ENCODE measurements at regions not wholly inside any gene's neighbourhood (a gene's known extent, or its start where the extent isn't known, plus 50 kb on each side); places are given as distances from the start of the nearest gene placed in this dataset.
"Not testable (repeated sequence)": the region's sequence is repeated elsewhere in the genome, so short reads cannot be mapped to it uniquely, and the experiment has no call there.

DNA sequence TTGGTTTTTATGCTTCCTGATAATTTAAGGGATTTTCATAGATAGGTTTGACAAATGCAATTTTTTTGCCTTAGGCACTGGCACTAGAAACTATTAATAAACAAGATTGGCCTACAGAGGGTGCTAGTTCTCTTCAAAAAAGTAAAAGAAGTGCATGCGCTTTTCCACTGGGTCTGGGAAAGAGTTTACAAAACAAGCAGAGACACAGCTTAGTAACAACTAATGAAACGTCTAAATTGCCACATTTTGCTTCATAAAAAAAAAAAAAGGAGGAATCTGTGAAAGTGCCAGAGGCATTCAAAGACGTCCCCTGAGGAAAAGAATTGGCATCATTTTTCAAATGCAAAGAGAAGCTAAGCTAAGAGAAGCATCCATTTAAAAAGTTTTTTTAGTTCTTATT, 58.3 kb upstream of the EEA1 start:
- no peak for DNase-seq

DNA sequence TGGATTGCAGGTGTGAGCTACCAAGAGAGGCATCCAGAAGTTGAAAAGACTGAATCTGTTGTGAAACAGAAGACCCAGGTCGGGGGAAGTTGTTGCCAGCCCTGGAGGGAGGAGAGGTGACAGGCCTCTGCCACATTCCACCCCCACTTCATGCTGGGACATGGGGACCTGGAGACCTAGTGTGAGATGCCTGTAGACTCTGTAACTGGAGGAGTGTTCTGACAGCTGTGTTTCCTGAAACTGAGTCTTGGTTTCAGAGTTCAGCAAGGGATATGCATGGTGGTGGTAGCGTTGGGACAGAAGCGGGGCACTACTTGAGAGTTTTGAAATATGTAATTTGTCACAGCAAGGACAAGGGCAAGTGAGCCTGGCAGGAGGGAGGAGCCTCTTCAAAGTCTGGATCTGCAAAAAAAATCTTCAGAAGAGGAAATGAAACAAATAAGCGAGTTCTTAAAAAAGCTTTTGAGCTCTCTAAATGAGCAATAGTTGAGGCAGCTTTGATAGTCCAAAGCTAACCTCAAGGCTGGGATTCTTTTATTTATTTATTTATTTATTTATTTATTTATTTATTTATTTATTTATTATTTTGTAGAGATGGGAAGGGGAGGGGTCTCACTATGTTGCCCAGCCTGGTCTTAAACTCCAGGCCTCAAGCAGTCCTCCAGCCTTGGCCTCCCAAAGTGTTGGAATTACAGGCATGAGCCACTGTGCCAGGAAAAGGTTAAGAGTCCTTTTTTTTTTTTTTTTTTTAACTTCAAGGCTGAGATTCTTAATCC, 58.9 kb upstream of the EEA1 start:
- no peak for DNase-seq

DNA sequence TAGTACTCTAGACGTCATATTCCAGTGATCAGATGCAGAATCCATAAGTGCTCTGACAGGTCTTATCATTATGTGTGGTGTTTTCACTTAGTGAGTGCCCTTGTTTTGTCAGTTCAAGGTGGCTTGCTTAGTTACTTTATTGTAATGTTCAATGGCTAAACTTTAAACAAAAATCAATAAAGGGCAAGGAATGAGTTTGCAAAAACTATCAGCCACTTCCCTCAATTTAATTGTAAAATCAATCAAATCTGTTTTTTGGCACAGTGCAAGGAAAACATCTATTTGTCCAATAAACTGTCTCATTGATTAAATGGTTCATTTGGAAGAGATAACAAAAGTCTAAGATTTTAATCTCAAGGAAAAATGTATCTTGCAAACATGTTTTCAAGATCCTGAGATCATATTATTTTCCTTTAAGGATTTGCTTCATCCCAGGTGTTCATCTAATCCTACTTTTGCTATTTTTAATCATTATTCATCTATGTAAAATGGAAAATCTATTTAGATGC, 59.6 kb upstream of the EEA1 start:
- DNase-seq, result no peak

DNA sequence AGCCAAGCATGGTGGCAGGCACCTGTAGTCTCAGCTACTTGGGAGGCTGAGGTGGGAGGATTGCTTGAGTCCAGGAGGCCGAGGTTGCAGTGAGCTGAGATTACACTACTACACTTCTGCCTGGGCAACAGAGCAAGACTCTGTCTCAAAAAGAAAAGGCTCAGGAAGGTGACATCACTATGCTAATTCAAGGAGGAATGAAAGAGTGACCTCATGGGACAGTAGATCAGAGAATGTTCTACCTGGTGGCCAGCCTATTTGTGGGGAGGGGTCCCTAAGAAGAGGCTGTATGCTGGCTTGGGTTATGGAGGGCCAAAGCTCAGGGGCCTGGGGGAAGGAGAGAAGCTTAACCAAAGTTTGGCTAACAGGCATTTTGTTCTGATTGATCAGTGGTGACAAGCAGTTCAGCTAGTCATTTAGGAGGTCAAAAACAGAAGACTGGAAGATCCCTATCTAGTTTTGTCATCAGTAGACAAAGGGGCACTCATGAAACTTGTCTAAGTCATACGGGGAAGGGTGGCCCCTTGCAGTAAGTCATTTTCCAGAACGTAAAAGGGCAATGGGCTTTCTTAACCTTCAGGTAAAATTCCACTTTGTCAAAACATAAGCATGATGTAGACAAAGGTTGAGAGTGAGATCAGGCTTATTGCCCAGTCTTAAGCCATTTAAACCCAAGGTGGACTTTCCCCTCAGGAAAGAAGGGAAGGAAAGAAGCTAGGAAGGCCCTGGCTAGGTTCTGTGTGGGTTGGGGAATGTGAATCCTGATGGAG, 60.8 kb upstream of the EEA1 start:
- no peak for DNase-seq

DNA sequence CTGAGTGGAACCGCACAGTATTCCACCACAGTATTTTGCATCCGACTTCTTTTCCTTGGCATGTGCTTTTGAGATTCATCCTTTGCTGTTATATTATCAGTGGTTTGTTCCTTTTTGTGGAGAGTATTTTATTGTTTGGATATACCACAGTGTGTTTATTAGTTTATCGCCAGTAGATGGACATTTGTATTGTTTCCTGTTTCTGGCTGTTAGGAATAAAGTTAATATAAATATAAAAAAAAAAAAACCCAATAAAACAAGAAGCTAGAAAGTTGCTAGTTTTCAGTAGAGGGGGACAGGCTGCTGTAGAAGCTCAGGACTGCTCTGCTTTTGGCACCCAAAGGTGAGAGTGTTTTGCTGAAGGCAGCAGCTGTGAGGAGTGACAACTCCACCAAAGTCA, 62.0 kb upstream of the EEA1 start:
- DNase-seq, result no peak

DNA sequence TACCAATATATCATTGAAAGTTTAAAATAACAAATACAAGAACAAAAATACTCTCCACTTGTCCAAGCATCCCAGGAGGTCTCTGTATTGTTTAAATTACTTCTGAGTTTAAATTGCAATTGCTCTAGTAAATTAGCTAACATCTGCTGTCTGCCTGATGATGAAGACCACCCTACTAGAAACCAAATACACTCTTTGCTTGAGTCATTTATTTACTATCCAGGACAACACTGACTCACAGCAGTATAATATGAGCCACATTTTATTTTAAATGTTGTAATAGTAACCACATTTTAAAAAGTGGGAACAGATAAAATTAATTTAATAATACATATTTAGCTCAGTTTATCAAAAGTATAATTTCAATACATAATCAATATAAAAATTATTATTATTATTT, 62.9 kb upstream of the EEA1 start:
- DNase-seq, result no peak

DNA sequence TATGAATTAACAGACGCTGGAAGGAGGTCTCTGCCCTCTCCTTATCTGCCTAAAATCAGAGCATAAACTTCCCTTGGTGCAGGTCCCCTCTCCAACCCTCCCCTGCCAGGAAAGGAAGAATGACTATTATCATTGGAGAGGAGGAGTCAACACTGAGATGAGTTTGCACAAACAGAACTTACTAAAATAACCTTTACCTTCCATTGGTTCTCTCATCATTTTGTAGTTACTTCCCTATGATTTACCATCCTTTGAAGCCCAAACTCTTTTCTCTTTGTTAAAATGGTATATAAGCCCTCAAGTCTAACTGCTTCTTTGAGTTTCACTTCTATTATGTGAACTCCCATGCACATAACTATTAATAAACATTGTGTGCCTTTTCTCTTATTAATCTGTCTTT, 64.2 kb upstream of the EEA1 start:
- DNase-seq, result no peak

DNA sequence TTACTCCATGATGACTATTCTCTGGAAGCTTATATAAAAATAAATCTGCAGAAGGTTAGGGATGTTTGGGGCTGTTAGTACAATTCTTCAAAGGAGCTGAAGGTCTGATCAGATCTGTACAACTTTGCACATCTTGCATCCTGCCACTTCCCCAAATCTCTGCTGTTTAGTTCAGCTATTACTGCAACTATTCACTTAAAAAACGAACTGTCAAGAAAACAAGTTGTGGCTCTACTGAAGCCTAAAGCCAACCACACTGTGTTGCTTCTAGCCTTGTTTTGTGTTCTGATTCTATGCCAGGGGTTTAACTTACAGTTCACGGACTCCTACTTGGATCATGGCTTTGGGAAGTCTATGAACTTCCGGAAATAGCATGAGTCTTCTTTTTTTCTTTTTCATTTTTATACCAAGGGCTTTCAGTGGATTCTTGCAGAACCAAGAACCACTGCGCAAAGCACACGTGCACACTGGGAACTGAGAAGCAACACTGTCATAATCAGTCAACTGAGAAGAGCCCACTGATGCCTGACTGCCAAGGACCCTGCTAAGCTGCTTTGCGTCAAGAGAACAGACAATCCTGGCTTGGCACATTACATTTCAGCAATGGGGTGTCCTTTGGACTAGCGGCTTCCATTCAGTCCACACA, 66.3 kb upstream of the EEA1 start:
- no peak for DNase-seq

DNA sequence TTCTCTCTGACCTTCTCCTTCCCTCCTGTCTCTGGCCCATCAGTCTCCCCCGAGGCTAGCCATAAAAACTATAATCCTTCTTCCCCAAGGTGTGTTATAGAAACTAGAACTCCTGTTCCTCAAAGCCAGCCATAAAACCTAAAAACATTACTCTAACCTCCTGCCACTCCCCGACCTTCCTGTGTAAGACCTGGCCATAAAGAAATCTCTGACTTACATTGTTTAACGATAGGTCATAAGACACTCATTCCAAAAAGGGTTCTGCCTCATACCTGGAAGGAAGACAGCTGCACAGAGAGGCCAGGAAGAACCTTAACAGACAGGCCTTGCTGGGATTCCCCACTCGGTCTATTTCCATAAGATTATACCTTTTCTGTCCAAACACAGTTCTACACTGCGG, 70.9 kb upstream of the EEA1 start:
- DNase-seq, result no peak

DNA sequence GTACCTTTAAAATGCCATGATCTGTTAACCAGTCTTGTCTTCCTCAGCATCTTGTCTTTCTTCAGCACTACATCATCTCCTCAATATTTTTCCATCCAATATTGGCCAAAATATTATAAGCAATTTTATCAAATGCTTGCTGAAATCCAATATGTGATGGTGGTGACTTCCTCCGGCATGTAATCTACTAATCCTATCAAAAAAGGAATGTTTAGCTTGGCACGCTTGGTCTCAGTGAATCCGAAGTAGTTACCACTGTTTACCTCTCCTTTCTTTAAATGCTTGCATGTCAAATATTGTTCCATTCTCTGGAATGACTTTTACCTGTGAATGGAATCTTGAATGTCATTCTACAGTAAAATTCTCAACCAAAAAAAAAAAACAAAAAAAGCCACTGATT, 72.3 kb upstream of the EEA1 start:
- DNase-seq, result no peak

DNA sequence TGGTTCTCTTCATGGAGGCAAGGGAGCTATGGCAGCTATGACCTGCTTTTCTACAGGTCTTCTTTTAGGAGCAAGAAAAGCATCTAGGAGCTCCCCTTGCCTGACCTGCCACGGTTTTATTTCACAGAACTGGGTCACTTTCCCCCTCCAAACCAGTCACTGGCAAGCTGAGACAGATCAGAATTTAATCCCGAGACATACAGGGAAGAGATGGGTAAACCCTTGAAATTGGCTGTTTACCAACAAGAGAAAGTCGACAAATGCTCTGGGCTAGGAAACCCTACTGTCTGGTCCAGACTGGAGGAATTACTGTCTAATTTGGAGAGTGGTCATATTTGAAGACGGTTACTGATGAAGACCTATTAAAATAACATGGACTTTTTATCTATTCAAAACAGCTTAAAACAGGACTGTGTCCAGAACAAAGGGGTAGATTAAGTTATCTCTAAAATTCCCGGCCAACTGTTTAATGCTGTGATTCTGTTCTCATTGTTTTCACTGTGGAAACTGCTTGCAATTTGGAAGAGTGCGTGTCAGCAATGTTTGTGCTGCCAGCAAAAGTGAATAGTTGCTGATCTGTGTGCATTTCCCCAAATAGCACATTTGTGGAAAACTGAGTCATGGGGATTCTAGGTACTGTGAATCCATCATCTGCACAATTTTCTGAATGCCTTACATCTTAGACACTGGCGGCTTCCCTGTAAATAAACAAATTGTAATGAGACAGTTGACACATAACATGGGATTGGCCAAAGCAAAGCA, 73.4 kb upstream of the EEA1 start:
- DNase-seq, result no peak

DNA sequence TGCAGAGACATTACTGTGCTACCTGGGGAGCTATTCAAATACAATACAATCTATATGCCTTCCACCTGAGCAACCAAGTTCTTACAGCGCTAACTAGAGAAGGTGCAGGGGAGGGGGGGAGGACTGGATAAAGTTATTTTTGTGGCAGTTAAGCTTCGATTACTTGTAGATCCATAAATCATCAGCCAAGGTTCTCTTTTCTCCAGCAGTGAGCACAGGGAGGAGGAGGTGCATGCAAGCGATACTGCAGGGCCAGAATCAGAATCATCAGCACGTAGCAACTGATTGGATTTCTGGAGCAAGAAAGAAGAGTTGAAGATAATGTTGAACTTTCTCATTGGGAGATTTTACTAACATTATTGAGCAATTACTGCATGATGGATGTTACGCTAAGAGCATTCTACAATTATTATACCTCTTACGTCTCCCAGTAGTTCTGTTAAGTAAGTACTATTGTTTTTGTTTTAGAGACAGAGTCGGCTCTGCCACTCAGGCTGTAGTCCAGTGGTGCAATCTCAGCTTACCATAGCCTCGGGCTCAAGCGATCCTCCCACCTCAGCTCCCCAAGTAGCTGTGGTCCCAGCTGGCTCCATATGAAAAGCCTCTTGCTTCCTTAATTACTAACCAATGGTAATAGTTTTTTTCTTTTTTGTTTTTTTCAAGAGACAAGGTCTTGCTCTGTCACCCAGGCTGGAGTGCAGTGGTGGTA, 74.6 kb upstream of the EEA1 start:
- DNase-seq, result no peak

DNA sequence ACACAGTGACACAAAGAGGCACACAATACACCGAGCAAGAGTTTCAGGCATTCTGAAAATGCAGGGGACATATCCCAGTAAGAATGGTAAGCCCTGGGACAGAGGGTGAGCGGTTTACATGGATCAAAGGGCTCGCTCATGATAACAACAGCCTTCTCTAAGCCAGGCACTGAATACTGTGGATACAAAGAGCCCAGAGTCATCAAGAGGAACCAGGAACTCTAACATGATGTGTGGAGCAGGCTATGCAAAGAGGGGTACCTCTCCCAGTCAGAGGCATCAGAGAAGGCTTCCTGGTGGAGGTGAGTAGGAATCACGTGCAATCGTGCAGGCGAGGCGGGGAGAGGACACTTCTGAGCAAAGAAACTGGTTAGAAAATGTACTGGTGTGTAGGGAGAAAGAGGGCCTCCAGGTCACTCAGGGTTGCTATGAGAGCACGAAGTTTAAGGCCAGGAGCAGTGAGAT, 76.9 kb upstream of the EEA1 start:
- DNase-seq, result no peak

DNA sequence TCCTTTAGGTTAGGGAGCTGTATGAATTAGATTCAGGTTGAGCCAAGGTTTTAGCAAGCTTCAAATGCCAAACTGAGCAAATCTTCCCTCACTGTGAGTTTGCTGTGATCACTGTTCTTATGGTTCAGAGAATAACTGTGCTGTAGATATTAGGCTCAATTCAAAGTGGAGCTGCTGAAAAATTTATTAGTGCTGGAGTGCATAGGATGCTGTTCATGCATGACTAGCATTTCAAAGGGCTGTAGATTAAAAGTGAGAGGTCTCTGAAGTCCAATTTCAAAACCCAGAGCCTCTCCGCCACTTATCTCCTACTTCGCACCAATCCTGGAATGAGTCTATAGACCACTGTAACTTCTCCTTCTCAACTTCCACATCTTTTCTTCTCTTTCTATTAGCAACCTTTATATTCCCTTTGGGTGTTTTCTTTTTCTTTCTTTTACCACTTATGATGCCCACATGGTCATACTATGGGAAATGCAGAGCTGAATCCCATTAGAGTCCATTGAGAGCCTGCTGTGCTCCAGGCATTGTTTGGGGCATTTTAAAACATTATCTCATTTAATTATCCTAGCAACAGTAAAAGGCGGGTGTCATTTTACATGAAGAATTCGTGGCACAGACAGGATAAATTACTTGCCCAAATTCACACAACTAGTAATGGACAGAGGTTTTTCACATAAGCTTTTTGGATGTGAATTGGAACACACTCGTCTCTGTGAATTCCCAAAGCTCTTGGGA, 77.5 kb upstream of the EEA1 start:
- no peak for DNase-seq

DNA sequence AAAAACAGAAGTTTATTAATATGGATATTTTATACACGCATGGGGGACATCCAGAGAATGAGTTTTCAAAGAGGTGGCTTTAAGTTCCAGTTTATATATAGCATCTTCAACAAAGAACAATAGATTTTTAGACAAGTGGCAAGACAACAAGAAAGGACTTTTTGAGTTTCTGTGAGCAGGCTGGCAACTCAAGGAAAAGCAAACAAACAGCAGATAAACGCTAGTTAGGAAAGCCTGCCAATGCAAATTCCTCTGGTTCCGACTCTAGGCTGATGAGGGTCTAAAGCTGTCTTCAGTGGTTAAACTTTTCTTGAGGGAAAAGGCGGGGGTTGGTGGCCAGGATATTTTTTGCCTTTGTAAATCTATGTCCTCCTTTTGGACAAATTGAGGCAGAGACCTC, 78.4 kb upstream of the EEA1 start:
- DNase-seq, result no peak

DNA sequence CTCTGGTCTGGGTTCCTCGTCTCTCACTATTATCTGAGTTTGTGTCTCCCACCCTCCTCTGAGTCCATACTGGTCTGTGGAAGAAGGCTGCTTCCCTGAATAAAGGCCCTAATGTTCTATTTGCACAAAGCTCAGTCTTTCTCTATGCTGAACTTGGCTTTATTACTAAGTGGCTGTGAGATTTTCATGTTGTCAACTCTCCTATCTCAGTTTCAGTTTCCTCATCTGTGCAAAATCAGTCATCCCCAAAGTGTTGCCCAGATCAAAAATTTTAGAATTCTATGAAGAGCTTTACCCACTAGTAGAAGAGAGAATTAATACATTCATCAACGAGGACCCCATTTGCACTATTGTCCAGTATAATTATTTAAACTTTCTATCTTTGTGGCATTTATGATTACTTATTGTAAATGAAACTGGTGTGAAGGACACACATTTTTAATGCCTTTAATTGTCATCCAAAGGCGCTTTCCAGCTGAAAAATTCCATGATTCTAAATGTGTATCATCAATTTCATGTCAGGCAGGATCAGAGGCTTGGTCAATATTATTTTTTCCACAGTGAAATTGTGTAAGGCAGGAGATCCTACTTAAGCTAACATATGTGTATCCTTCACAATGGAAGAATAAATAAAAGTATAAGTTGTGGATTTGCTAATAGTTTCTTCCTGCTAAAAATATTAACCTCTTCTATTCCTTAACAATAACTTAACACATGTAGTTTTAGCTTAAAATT, 79.1 kb upstream of the EEA1 start:
- DNase-seq, result no peak

DNA sequence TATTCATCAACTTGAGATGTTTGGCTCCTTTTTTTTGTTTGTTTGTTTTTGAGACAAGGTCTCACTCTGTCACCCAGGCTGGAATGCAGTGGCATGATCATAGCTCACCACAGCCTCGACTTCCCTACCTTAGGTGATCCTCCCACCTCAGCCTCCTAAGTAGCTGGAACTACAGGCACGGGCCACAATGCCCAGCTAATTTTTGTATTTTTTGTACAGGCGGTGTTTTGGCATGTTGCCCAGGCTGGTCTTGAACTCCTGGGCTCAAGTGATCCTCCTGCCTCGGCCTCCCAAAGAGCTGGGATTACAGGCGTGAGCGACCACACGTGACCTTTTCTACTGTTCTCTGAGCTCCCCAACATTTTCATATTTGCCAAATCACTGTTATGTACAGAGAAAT, 79.8 kb upstream of the EEA1 start:
- DNase-seq, result not testable (repeated sequence)

DNA sequence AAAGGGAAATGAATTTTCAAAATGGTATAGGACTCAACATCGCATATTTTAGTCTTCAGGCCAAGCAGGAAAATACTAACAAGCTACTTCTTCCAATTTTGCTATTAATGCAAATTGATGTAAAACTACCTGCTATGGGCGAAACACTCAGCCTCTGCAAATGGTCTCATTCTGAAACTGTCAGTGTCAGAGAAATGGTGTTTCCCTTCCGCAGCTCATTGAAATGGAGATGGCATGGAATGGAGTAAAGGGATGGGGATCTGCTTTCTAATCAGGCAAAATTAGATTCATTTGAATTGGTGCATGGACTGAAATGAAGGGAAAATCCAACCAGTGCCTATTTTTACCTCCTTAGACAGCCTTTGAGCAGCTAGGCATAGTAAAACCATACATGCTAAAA, 80.4 kb upstream of the EEA1 start:
- no peak for DNase-seq

DNA sequence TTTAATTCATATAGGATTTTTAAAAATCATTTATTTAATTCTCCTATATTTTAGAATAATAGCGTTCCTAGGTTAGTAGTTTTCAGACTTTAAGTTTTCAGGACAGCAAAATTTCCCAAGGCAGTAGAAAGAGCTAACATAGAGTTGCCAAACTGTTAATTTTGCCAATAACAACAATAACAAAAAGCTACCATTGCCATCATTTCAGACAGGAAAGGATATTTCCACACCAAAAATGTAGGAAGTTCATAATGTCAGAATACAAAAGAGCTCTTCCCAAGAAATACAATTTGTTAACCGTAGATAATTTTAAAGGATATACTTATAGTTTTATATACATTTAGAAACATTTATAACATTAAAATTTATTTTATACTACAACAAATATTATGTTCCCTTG, 81.4 kb upstream of the EEA1 start:
- DNase-seq, result no peak

DNA sequence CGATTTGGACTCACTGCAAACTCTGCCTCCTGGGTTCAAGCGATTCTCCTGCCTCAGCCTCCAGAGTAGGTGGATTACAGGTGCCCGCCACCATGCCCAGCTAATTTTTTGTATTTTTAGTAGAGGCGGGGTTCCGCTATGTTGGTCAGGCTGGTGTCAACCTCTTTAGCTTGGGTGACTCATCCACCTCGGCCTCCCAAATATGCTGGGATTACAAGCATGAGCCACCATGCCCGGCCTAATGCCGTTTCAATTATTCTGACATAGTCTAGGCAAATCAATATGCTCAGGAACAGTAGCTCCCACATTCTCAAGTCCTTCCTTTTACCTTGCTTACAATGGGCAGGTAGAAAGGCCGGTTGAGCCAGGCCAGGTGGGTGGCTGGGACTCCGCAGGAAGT, 82.0 kb upstream of the EEA1 start:
- no peak for DNase-seq

All from activated CD4-positive, alpha-beta T cell treated with anti-CD3 and anti-CD28 coated beads, Interleukin-2, amount 50 U/mL, for 4 hours (primary cell).